DMS114 treated with DMSO at 0.1 percent for 48 hours (cell line): ENCODE measurements at regions not wholly inside any gene's neighbourhood (a gene's known extent, or its start where the extent isn't known, plus 50 kb on each side); places are given as distances from the start of the nearest gene placed in this dataset.
"Not testable (repeated sequence)": the region's sequence is repeated elsewhere in the genome, so short reads cannot be mapped to it uniquely, and the experiment has no call there.

Source experiments
- DNase-seq: peaks from one replicate; lab custom pipeline; 2025; ENCODE audit not compliant: unreplicated experiment; lab: John Stamatoyannopoulos, UW

GRCh38 chr6:144572541-144572940, 287.4 kb downstream of the UTRN start:
- not testable (repeated sequence) for DNase-seq

- no peak for DNase-seq
Observed at GRCh38 chr6:144574796-144575195, 289.7 kb downstream of the UTRN start.

GRCh38 chr6:144575327-144575726, 290.2 kb downstream of the UTRN start:
- no peak for DNase-seq

GRCh38 chr6:144576871-144577270, 291.7 kb downstream of the UTRN start:
- DNase-seq = no peak

- DNase-seq = no peak
Observed at GRCh38 chr6:144578385-144579350, 293.5 kb downstream of the UTRN start.

GRCh38 chr6:144580039-144580438, 294.9 kb downstream of the UTRN start:
- no peak for DNase-seq

GRCh38 chr6:144580771-144581170, 295.6 kb downstream of the UTRN start:
- DNase-seq = no peak

GRCh38 chr6:144581812-144582537, 296.8 kb downstream of the UTRN start:
- DNase-seq = no peak

- no peak for DNase-seq
Observed at GRCh38 chr6:144582939-144583613, 297.9 kb downstream of the UTRN start.

- no peak for DNase-seq
Observed at GRCh38 chr6:144583614-144583954, 298.4 kb downstream of the UTRN start.

- DNase-seq = peak; percentile 12
Observed at GRCh38 chr6:144585217-144585814, 300.2 kb downstream of the UTRN start.

- no peak for DNase-seq
Observed at GRCh38 chr6:144586986-144587385, 301.9 kb downstream of the UTRN start.

GRCh38 chr6:144588697-144589325, 303.7 kb downstream of the UTRN start:
- DNase-seq = no peak

- no peak for DNase-seq
Observed at GRCh38 chr6:144590532-144590931, 305.4 kb downstream of the UTRN start.

GRCh38 chr6:144593392-144593791, 308.3 kb downstream of the UTRN start:
- DNase-seq = no peak

- no peak for DNase-seq
Observed at GRCh38 chr6:144594585-144594984, 309.4 kb downstream of the UTRN start.

- DNase-seq = no peak
Observed at GRCh38 chr6:144595266-144595665, 310.1 kb downstream of the UTRN start.

GRCh38 chr6:144597511-144597910, 312.4 kb downstream of the UTRN start:
- no peak for DNase-seq

GRCh38 chr6:144599615-144600014, 314.5 kb downstream of the UTRN start:
- DNase-seq = no peak

GRCh38 chr6:144601221-144601620, 316.1 kb downstream of the UTRN start:
- no peak for DNase-seq
